ENCODE measurements at regions not wholly inside any gene's neighbourhood (a gene's known extent, or its start where the extent isn't known, plus 50 kb on each side); places are given as distances from the start of the nearest gene placed in this dataset.

- TF ChIP-seq GATA3 (IDR thresholded peaks at IDR 0.05; ENCODE audit: low read depth, low read length), result no peak
- TF ChIP-seq GATA2 (IDR thresholded peaks at IDR 0.05; ENCODE audit: low read depth, low read length), result no peak
Observed at GRCh38 chr11:113634940-113635575, 71.0 kb downstream of the TMPRSS5 start.

DNA sequence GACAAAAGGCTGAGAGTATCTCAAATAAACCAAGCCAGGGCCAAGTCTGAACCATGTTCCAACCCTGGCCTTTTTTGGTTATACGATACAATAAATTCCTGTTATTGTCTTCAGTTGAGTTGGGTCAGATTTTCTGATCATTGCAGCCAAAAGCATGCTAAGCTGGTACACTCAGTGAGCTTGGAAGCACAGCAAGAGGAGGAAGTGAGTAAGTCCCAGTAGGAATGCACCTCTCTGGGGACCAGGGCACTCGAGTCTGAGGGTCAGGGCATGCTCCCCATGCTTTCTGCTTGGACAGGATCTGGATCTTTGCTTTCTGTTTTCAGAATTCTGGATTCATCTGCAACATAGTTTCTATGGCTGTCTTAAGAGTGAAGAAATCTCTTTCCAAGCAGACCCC lies 73.1 kb downstream of the TMPRSS5 start:
- no peak for TF ChIP-seq GATA2 (IDR thresholded peaks at IDR 0.05; ENCODE audit: low read depth, low read length)
- no peak for TF ChIP-seq GATA3 (IDR thresholded peaks at IDR 0.05; ENCODE audit: low read depth, low read length)

- TF ChIP-seq GATA3 (IDR thresholded peaks at IDR 0.05; ENCODE audit: low read depth, low read length) (no peak), GATA2 (IDR thresholded peaks at IDR 0.05; ENCODE audit: low read depth, low read length) (no peak)
Observed at GRCh38 chr11:113629562-113629961, 76.5 kb downstream of the TMPRSS5 start.

- TF ChIP-seq GATA2 (IDR thresholded peaks at IDR 0.05; ENCODE audit: low read depth, low read length) (no peak), GATA3 (IDR thresholded peaks at IDR 0.05; ENCODE audit: low read depth, low read length) (no peak)
Observed at GRCh38 chr11:113628912-113629311, 77.2 kb downstream of the TMPRSS5 start.

GRCh38 chr11:113627946-113628345 lies 78.2 kb downstream of the TMPRSS5 start:
- TF ChIP-seq GATA2 (IDR thresholded peaks at IDR 0.05; ENCODE audit: low read depth, low read length) (no peak), GATA3 (IDR thresholded peaks at IDR 0.05; ENCODE audit: low read depth, low read length) (no peak)

- no peak for TF ChIP-seq GATA2 (IDR thresholded peaks at IDR 0.05; ENCODE audit: low read depth, low read length)
- TF ChIP-seq GATA3 (IDR thresholded peaks at IDR 0.05; ENCODE audit: low read depth, low read length), result no peak
Observed at GRCh38 chr11:113627297-113627696, 78.8 kb downstream of the TMPRSS5 start.

DNA sequence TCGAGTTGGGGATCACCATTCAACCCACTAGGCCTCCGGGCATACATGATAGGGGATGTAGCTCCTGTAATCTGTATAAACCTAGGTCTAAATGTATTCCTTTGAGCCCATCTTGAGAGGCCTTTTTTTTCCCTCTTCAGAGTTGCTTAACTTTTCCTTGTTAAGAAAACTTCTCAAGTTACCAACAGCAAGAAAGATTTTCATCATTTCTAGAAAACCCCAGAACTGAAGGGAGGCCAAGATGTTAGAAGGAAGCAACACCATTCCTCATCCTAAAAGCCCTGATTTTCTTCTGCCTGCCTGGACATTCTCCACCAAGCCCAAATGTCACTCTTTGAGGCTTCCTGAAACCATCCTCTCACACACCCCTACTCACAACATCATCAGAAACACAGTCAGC lies 79.4 kb downstream of the TMPRSS5 start:
- TF ChIP-seq GATA3 (IDR thresholded peaks at IDR 0.05; ENCODE audit: low read depth, low read length), result no peak
- TF ChIP-seq GATA2 (IDR thresholded peaks at IDR 0.05; ENCODE audit: low read depth, low read length), result no peak

GRCh38 chr11:113623114-113623513 lies 83.0 kb downstream of the TMPRSS5 start:
- TF ChIP-seq GATA2 (IDR thresholded peaks at IDR 0.05; ENCODE audit: low read depth, low read length), result no peak
- TF ChIP-seq GATA3 (IDR thresholded peaks at IDR 0.05; ENCODE audit: low read depth, low read length), result no peak

DNA sequence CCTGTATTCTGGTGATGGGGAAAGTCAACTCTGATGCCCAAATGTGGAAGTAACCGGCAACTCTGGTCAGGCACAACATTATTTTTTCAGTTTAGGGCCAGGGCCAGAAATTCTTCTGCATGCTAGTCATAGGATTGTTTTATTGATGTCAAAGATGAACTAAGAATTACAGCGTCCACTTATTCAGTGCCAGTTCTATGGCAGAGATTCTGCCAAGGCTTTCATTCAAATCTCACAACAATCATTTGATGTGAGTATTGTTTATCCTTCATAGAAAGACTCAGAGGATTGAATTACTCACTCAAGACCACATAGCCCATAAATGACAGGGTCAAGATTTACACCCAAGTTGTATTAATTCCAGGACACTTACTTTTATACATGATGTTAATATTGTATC lies 87.7 kb downstream of the TMPRSS5 start:
- TF ChIP-seq GATA3 (IDR thresholded peaks at IDR 0.05; ENCODE audit: low read depth, low read length), result no peak
- no peak for TF ChIP-seq GATA2 (IDR thresholded peaks at IDR 0.05; ENCODE audit: low read depth, low read length)

- TF ChIP-seq GATA2 (IDR thresholded peaks at IDR 0.05; ENCODE audit: low read depth, low read length) (no peak), GATA3 (IDR thresholded peaks at IDR 0.05; ENCODE audit: low read depth, low read length) (no peak)
Observed at GRCh38 chr11:113615773-113616172, 90.3 kb downstream of the TMPRSS5 start.

GRCh38 chr11:113615098-113615497 lies 91.0 kb downstream of the TMPRSS5 start:
- TF ChIP-seq GATA3 (IDR thresholded peaks at IDR 0.05; ENCODE audit: low read depth, low read length), result no peak
- TF ChIP-seq GATA2 (IDR thresholded peaks at IDR 0.05; ENCODE audit: low read depth, low read length), result no peak

- TF ChIP-seq GATA2 (IDR thresholded peaks at IDR 0.05; ENCODE audit: low read depth, low read length) (no peak), GATA3 (IDR thresholded peaks at IDR 0.05; ENCODE audit: low read depth, low read length) (no peak)
Observed at GRCh38 chr11:113614097-113614496, 92.0 kb downstream of the TMPRSS5 start.

- TF ChIP-seq GATA3 (IDR thresholded peaks at IDR 0.05; ENCODE audit: low read depth, low read length), result no peak
- no peak for TF ChIP-seq GATA2 (IDR thresholded peaks at IDR 0.05; ENCODE audit: low read depth, low read length)
Observed at GRCh38 chr11:113613619-113614018, 92.5 kb downstream of the TMPRSS5 start.

DNA sequence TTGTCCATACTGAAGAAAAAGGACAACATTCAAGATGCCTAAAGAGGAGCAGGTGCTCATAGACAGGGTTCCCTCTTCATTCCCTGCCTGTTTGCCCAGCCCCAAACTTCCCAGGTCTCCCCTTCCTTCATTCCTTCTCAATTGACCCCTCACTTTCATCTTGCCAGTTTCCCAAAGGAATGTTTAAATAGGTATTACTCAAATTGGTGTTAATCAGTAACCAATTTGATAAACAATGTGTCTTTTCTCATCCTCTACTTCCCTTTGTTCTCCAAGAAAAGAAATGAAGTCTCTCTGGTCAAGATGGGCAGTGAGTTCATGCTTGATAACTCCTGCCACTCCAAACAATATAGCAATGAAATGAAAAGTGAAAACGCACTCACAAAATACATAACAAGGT lies 101.9 kb downstream of the TMPRSS5 start:
- TF ChIP-seq GATA3 (IDR thresholded peaks at IDR 0.05; ENCODE audit: low read depth, low read length), result no peak
- no peak for TF ChIP-seq GATA2 (IDR thresholded peaks at IDR 0.05; ENCODE audit: low read depth, low read length)

DNA sequence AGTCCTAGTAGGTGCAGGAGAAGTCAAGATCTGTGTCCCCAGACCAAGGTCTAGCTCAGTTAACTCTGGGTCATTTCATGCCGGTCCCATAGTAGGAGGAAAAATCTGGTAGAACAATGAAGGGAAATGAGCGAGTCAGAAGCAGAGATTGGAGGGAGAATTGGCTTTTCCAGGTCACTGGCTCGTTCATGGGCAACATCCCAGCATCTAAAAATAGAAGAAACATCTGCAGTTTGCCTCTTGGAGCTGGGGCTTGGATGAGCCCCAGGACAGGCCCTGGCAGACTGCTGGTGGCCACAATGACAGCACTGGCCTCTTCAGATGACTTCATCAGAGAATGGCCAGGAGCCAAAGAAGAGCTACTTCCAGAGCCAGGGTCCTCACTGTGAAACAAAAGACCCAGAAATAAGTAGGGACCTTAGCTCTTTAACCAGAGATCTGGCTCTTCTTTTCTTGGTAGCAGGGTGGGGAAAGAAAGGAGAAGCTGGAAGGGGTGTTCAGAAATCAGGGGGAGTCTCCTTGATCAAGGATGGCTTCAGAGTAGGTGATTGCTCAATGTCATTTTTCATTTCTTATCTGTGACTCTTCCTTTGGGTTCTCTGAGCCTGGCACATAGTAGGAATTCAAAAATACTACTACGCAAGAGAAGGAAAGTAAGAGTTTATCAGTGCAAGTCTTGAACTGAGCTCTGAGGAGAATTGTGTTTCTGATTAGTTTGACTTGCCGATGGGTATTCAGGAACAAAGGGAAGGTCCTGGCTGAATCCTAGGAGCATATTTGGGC lies 102.6 kb downstream of the TMPRSS5 start:
- TF ChIP-seq GATA3 (IDR thresholded peaks at IDR 0.05; ENCODE audit: low read depth, low read length) (no peak), GATA2 (IDR thresholded peaks at IDR 0.05; ENCODE audit: low read depth, low read length) (no peak)

Measured in SH-SY5Y (cell line).